ENCODE measurements at regions not wholly inside any gene's neighbourhood (a gene's known extent, or its start where the extent isn't known, plus 50 kb on each side); places are given as distances from the start of the nearest gene placed in this dataset.

GRCh38 chr16:65722429-65722828 is 600.6 kb upstream of the CDH11 start:
- Histone ChIP-seq H3K36me3 (ENCODE audit: low read depth, low read length) (no peaks in the 10 kb centered on the region), H4K20me1 (ENCODE audit: low read length) (no peaks in the 10 kb centered on the region), H3K27ac (ENCODE audit: low read length) (no peak overlapping the region), H3K9me2 (replicated peaks; ENCODE audit: low read length) (no peaks in the 10 kb centered on the region), H3K9ac (ENCODE audit: low read length) (no peak overlapping the region), H3K4me1 (ENCODE audit: insufficient read depth, low read length) (peaks cover 15% of the 10 kb centered on the region), H3K79me2 (ENCODE audit: low read length) (no peaks in the 10 kb centered on the region), H3F3A (ENCODE audit: low read length, unreplicated experiment) (no peaks in the 10 kb centered on the region), H3K4me3 (ENCODE audit: low read length) (no peak overlapping the region), H3K4me2 (ENCODE audit: low read length) (no peak overlapping the region), H2AFZ (ENCODE audit: low read length) (no peak overlapping the region), H3K9me3 (ENCODE audit: low read length) (no peaks in the 10 kb centered on the region), H3K27me3 (ENCODE audit: low read length) (no peaks in the 10 kb centered on the region)
- intact Hi-C loops (cut with micrococcal nuclease): no loop called here
- no peak for ATAC-seq
- ChIA-PET CTCF (no interaction called here), POLR2A (ENCODE audit: unreplicated experiment) (no interaction called here)
- no peak for TF ChIP-seq CTCF (conservative IDR thresholded peaks at IDR 0.05; ENCODE audit: low read depth, low read length)
- TF ChIP-seq EZH2phosphoT487 (IDR thresholded peaks at IDR 0.05; ENCODE audit: borderline replicate concordance, low read length): no peak
- no peak for TF ChIP-seq EZH2 (IDR thresholded peaks at IDR 0.05; ENCODE audit: low read length, unreplicated experiment)
- no TSS peak for BruUV-seq (replicated peaks)
- no peak for DNase-seq

GRCh38 chr16:65717846-65718245 is 596.0 kb upstream of the CDH11 start:
- no peak overlapping the region for H3K4me3 ChIP-seq (ENCODE audit: low read length)
- no peaks in the 10 kb centered on the region for H3K4me1 ChIP-seq (ENCODE audit: insufficient read depth, low read length)
- no peak overlapping the region for H3K9ac ChIP-seq (ENCODE audit: low read length)
- no peak overlapping the region for H3K27ac ChIP-seq (ENCODE audit: low read length)
- no peak for DNase-seq
- H3K9me2 ChIP-seq (replicated peaks; ENCODE audit: low read length): no peaks in the 10 kb centered on the region
- no peak for ATAC-seq
- H4K20me1 ChIP-seq (ENCODE audit: low read length): no peaks in the 10 kb centered on the region
- H3K36me3 ChIP-seq (ENCODE audit: low read depth, low read length): no peaks in the 10 kb centered on the region
- no peak overlapping the region for H3K4me2 ChIP-seq (ENCODE audit: low read length)
- no peaks in the 10 kb centered on the region for H3K27me3 ChIP-seq (ENCODE audit: low read length)
- POLR2A ChIA-PET (ENCODE audit: unreplicated experiment): no interaction called here
- intact Hi-C loops (cut with micrococcal nuclease): no loop called here
- H3K9me3 ChIP-seq (ENCODE audit: low read length): no peaks in the 10 kb centered on the region
- CTCF ChIA-PET: no interaction called here
- no peak for TF ChIP-seq EZH2phosphoT487 (IDR thresholded peaks at IDR 0.05; ENCODE audit: borderline replicate concordance, low read length)
- H3K79me2 ChIP-seq (ENCODE audit: low read length): no peaks in the 10 kb centered on the region
- no peaks in the 10 kb centered on the region for H3F3A ChIP-seq (ENCODE audit: low read length, unreplicated experiment)
- no TSS peak for BruUV-seq (replicated peaks)
- no peak overlapping the region for H2AFZ ChIP-seq (ENCODE audit: low read length)

- CTCF ChIA-PET: no interaction called here
- no TSS peak for BruUV-seq (replicated peaks)
These were observed 595.2 kb upstream of the CDH11 start for GRCh38 chr16:65716737-65717700.

More at GRCh38 chr16:65716737-65717700, 595.2 kb upstream of the CDH11 start:
- no peaks in the 10 kb centered on the region for H3K36me3 ChIP-seq (ENCODE audit: low read depth, low read length)
- ATAC-seq: no peak
- H3K79me2 ChIP-seq (ENCODE audit: low read length): no peaks in the 10 kb centered on the region
- POLR2A ChIA-PET (ENCODE audit: unreplicated experiment): no interaction called here
- H3K27ac ChIP-seq (ENCODE audit: low read length): no peak overlapping the region
- intact Hi-C loops (cut with micrococcal nuclease): no loop called here
- no peaks in the 10 kb centered on the region for H3K27me3 ChIP-seq (ENCODE audit: low read length)
- TF ChIP-seq EZH2phosphoT487 (IDR thresholded peaks at IDR 0.05; ENCODE audit: borderline replicate concordance, low read length): no peak
- no peak for TF ChIP-seq CTCF (conservative IDR thresholded peaks at IDR 0.05; ENCODE audit: low read depth, low read length)
- no peak for TF ChIP-seq EZH2 (IDR thresholded peaks at IDR 0.05; ENCODE audit: low read length, unreplicated experiment)
- no peak overlapping the region for H2AFZ ChIP-seq (ENCODE audit: low read length)
- H3K4me2 ChIP-seq (ENCODE audit: low read length): no peak overlapping the region
- no peak overlapping the region for H3K9ac ChIP-seq (ENCODE audit: low read length)
- H4K20me1 ChIP-seq (ENCODE audit: low read length): no peaks in the 10 kb centered on the region
- no peaks in the 10 kb centered on the region for H3K9me2 ChIP-seq (replicated peaks; ENCODE audit: low read length)
- H3K4me1 ChIP-seq (ENCODE audit: insufficient read depth, low read length): no peaks in the 10 kb centered on the region
- no peaks in the 10 kb centered on the region for H3K9me3 ChIP-seq (ENCODE audit: low read length)
- no peak for DNase-seq
- H3F3A ChIP-seq (ENCODE audit: low read length, unreplicated experiment): no peaks in the 10 kb centered on the region
- no peak overlapping the region for H3K4me3 ChIP-seq (ENCODE audit: low read length)
